ENCODE measurements at regions not wholly inside any gene's neighbourhood (a gene's known extent, or its start where the extent isn't known, plus 50 kb on each side); places are given as distances from the start of the nearest gene placed in this dataset.
"Not testable (repeated sequence)": the region's sequence is repeated elsewhere in the genome, so short reads cannot be mapped to it uniquely, and the experiment has no call there.

GRCh38 chr13:89294115-89294867 is 1623.1 kb downstream of the SLITRK5 start:
- DNase-seq (ENCODE audit: low read depth): no peak

GRCh38 chr13:89307278-89307677 is 1636.1 kb downstream of the SLITRK5 start:
- DNase-seq (ENCODE audit: low read depth): no peak

DNA sequence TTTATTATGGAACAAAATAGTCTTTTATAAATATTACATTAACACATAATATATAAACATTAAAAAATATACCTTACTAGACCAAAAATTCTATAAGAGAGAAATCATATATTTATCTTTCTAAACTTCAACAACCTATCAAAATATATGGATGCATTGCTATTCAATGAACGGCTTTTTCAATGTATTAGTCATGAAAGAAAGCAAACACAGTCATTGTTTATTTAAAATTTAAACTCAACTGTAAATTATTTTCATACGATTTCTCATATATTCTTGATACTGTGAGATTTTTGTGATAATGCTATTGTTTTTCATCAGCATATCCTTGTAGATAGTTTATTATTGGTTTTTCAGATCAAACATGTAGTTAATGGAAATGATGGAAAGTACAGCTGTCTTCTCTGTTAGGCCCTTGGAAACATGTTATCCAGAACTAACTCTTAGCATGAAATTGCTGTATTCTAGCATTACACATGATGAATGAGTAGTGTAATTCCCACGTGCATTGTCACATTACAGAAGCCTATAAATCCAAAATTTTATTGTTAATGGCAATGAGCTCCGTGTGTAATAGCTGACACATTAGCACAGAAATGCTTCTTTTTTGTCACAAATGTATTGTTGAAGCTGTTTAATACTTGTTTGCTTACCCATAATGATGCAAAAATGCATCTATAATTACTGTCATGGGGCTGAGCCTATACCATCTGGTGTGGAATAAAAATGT is 1639.9 kb downstream of the SLITRK5 start:
- DNase-seq (ENCODE audit: low read depth): no peak

GRCh38 chr13:89315287-89315686 is 1644.1 kb downstream of the SLITRK5 start:
- DNase-seq (ENCODE audit: low read depth): peak; percentile 10

- no peak for DNase-seq (ENCODE audit: low read depth)
Observed at GRCh38 chr13:89322466-89322865, 1651.3 kb downstream of the SLITRK5 start.

DNA sequence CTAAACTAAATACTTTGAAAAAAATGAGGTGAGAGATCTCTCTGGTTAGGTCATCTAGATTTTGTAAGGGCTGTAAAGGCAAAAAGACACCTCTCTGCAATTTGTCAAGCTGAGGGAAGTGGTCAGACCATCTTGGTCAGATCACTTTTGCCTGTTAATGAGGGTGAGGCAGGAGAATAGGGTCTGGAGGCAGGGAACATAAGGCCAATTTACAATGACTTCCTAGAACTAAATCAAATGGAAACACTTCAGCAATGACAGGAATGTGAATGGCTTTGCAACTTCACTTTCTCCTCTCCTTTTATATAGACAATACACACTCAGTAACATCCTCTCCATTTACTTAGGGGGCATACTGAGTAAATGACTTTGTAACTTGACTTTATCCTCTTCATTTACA is 1653.4 kb downstream of the SLITRK5 start:
- DNase-seq (ENCODE audit: low read depth): no peak

DNA sequence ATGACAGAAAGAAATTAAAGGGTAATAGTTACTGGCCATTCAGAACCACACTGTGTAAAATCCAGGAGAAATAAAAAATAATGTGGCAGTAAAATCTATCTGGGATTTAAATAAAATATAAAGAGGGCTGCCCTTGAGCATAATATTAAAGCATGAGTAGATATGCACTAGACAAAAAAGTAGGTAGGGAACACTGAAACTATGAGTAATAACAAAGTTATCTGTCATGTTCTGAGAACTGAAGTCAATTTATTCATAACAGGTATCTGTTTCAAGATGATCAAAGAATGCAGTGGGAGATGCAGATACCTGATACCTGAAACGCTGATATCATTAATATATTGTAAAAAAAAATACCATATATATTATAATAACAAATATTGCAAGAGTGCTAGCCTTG is 1672.0 kb downstream of the SLITRK5 start:
- no peak for DNase-seq (ENCODE audit: low read depth)

- DNase-seq (ENCODE audit: low read depth): no peak
Observed at GRCh38 chr13:89352384-89352783, 1681.2 kb downstream of the SLITRK5 start.

DNA sequence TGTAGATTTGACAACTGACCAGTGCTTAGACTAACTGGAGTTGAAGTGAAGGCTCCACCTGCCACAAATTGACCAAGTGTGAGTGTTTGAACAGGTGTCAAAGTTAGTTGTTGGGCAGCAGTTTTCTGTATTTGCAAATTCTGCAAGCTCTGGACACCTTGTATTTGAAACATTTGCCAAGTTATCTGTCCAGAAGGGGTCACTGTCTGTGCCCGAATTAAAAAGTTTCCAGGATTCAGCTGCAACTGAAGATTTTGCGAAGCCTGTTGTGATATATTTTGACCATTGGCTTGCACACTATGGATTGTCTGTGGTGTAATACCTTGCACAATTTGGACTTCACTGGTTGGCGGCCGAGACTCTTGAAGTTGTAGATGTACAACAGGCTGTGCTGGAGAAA is 1690.7 kb downstream of the SLITRK5 start:
- no peak for DNase-seq (ENCODE audit: low read depth)

GRCh38 chr13:89363144-89363543 is 1692.0 kb downstream of the SLITRK5 start:
- DNase-seq (ENCODE audit: low read depth): no peak

GRCh38 chr13:89372193-89372592 is 1701.0 kb downstream of the SLITRK5 start:
- DNase-seq (ENCODE audit: low read depth): no peak

DNA sequence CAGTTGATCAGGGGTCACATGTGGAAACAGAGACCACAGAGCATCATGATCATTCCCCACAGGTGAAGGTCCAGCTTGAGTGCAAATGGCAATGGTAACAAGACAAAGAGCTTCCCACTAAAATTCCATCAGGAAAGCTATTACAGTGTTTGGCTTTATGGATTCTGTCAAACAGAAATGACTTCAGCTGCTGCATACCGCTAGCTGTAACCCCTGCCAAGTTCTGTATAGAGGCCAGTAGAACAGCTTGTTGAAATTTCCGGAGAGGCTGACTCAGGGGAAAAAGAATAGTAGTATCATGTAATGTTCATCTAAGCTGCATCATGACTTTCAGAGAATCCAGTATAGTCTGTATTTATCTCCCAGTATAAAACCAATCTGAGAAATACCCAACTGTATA is 1704.7 kb downstream of the SLITRK5 start:
- DNase-seq (ENCODE audit: low read depth): peak; percentile 65

- DNase-seq (ENCODE audit: low read depth): peak; percentile 46
Observed at GRCh38 chr13:89380101-89380500, 1708.9 kb downstream of the SLITRK5 start.

DNA sequence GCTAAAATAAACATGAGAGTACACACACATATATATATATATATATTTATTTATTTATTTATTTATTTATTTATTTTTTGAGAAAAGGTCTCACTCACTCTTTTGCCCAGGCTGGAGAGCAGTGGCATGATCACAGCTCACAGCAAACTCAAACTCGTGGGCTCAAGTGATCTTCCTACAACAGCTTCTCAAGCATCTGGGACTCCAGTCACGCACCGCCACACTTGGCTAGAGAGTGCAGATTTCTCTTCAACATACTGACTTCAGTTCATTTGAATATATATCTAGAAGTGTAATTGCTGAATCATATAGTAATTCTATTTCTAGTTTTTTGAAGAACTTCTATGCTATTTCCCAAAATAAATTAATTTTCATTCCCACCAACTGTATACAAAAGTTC is 1711.8 kb downstream of the SLITRK5 start:
- DNase-seq (ENCODE audit: low read depth): no peak

DNA sequence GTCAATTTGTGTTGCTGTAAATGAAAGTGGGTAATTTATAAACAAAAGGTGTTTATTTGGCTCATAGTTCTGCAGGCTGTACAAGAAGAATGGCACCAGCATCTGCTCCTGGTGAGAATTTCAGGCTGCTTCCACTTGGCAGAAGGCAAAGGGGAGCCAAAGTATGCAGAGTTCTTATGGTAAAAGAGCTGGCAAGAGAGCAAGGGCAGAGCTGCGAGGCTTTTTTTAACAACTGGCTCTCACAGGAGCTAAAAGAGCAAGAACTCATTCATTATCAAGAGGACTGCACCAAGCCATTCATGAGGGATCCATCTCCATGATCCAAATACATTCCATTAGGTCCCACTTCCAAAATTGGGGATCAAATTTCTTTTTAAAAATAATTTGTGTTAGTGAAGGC is 1712.7 kb downstream of the SLITRK5 start:
- DNase-seq (ENCODE audit: low read depth): no peak

DNA sequence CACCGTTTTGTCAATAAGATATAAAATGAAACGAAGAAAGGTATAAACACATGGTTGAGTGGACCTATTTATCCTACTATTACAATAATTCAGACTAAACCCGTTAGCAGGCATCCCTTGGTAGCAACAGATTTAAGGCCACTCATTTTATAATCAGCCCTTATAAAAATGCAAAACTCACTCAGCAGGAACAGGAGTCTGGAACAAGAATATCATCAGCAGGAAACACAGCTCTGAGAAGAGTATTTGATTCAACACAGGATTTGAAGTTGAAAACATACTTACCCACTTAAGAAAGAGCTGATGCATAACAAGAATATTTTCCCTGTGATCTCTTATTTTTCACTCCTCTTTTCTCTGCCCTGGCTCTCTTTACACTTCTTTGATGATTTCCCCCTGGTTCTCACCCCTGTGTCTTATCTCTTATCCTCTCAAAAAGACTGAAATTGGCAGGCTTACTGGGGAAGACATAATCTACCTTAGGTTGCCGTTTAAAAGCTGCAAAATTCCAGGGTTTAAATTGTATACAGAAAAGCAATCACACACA is 1722.7 kb downstream of the SLITRK5 start:
- DNase-seq (ENCODE audit: low read depth): no peak

GRCh38 chr13:89401264-89401675 is 1730.1 kb downstream of the SLITRK5 start:
- peak; percentile 62 for DNase-seq (ENCODE audit: low read depth)

DNA sequence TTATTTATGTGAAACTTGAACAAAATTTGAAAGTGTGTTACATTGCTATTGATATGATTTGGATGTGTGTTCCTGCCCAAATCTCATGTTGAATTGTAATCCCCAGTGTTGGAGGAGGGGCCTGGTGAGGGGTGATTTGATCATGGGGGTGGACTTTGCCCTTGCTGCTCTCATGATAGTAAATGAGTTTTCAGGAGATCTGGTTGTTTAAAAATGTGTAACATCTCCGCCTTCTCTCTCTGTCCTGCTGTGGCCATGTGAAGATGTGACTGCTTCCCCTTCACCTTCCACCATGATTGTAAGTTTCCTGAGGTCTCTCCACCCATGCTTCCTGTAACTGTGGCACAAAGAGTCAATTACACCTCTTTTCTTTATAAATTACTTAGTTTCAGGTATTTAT is 1731.0 kb downstream of the SLITRK5 start:
- DNase-seq (ENCODE audit: low read depth): no peak

GRCh38 chr13:89406096-89406495 is 1734.9 kb downstream of the SLITRK5 start:
- not testable (repeated sequence) for DNase-seq (ENCODE audit: low read depth)

- DNase-seq (ENCODE audit: low read depth): no peak
Observed at GRCh38 chr13:89407357-89407756, 1736.2 kb downstream of the SLITRK5 start.

DNA sequence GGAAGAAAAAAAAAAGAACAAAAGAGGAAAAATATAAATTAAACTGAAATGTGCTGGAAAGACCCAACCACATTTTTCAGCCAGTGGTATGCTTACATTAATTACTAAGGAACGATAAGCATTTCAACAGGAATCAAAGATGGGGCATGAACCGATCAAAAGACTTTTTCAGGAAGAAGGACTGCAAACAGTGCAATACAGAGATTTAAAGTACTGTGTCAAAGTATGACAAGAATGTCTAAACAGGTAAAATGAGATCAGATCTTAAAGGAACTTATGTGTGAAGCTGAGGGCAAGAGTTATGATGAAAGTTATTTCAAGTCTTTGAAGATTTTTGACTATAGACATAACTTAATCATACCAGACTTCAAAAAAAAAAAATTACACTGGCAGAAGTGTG is 1761.8 kb downstream of the SLITRK5 start:
- no peak for DNase-seq (ENCODE audit: low read depth)

DNA sequence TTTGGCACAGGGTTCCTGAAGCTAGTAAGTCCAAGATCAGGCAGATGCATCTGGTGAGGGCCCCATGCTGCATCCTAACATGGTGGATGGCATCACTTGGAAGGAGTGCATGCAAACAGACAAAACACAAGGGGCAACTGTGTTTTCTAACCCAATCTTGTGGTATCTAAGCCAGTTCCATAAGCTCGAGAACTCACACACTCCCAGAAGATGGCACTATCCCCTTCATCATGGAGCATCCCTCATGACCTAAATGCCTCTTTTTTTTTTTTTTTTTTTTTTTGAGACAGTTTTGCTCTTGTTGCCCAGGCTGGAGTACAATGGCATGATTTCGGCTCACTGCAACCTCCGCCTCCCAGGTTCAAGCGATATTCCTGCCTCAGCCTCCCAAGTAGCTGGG is 1763.5 kb downstream of the SLITRK5 start:
- peak; percentile 41 for DNase-seq (ENCODE audit: low read depth)

- no peak for DNase-seq (ENCODE audit: low read depth)
Observed at GRCh38 chr13:89454681-89455080, 1783.5 kb downstream of the SLITRK5 start.

Data from HT1080 (cell line).